ENCODE measurements at regions not wholly inside any gene's neighbourhood (a gene's known extent, or its start where the extent isn't known, plus 50 kb on each side); places are given as distances from the start of the nearest gene placed in this dataset.
"Not testable (repeated sequence)": the region's sequence is repeated elsewhere in the genome, so short reads cannot be mapped to it uniquely, and the experiment has no call there.

DNA sequence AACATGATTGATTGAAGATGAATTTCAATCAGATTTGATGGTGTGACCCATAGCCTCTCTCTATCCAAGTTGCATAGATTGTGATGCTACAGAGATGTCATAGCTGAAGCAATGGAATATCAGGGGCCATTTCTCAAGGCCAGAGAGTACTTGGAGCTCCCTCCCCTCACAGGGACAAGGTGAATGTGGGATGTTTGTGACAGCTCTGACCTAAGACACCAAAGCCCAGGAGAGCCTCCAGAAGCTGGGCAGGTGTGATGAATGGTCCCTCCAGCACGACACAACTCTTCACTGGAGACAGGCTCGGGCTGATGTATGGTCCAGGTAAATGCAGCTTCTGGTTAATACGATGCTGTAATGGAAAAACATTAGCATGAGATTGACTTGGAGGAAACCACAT, 101.0 kb upstream of the ZC3H12A start:
- Histone ChIP-seq H3K36me3 (replicated peaks) (no peaks in the 10 kb centered on the region), H3K27ac (no peak overlapping the region), H3K4me3 (ENCODE audit: low read depth, low read length) (no peak overlapping the region), H3K27me3 (replicated peaks) (no peaks in the 10 kb centered on the region)
- no peak for DNase-seq
- in situ Hi-C loops (cut with HindIII; ENCODE audit: low pct_ligation_motif_present, low sequenced_read_pairs), result no loop called here
- no peak for TF ChIP-seq CTCF (IDR thresholded peaks at IDR 0.05; ENCODE audit: low read depth, low read length, missing control alignments)

DNA sequence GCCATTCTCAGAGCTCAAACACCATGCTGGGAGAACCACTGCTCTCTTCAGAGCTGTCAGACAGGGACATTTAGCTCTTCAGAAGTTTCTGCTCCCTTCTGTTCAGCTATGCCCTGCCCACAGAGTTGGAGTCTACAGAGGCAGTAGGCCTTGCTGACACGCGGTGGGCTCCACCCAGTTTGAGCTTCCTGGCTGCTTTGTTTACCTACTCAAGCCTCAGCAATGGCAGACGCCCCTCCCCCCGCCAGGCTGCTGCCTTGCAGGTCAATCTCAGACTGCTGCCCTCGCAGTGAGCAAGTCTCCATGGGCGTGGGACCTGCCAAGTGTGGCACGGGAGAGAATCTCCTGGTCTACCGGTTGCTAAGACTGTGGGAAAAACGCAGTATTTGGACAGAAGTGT, 93.8 kb upstream of the ZC3H12A start:
- H3K4me3 ChIP-seq (ENCODE audit: low read depth, low read length); H3K36me3 ChIP-seq (replicated peaks); H3K27me3 ChIP-seq (replicated peaks); DNase-seq; in situ Hi-C loops (cut with HindIII; ENCODE audit: low pct_ligation_motif_present, low sequenced_read_pairs); H3K27ac ChIP-seq: not testable (repeated sequence)

DNA sequence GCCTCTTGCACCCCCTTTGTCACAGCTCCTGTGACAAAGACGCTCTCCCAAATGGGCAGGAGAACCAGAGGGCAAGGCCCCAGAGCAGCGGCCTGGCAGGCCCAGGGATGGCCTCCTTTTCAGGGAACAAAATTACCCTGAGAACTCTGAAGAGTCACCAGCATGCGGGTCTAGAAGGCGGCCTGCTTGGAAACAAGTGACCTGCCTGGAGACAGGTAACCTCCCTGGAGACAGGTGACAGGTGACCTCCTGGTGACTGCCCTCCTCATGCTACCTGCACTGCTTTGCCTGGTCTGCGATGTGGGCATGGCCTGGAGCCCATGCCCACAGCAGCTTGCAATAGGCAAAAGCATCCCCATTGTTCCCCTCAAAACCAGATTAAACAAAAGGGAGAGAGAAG, 86.5 kb upstream of the ZC3H12A start:
- Histone ChIP-seq H3K27ac (no peak overlapping the region), H3K4me3 (ENCODE audit: low read depth, low read length) (no peak overlapping the region)
- in situ Hi-C loops (cut with HindIII; ENCODE audit: low pct_ligation_motif_present, low sequenced_read_pairs), result no loop called here

GRCh38 chr1:37389327-37389726, 85.1 kb upstream of the ZC3H12A start:
- Histone ChIP-seq H3K4me3 (ENCODE audit: low read depth, low read length) (no peak overlapping the region), H3K27ac (no peak overlapping the region), H3K36me3 (replicated peaks) (no peaks in the 10 kb centered on the region), H3K27me3 (replicated peaks) (no peaks in the 10 kb centered on the region)
- no peak for DNase-seq
- TF ChIP-seq CTCF (IDR thresholded peaks at IDR 0.05; ENCODE audit: low read depth, low read length, missing control alignments), result no peak
- in situ Hi-C loops (cut with HindIII; ENCODE audit: low pct_ligation_motif_present, low sequenced_read_pairs), result no loop called here

More for the DNA sequence above, 86.5 kb upstream of the ZC3H12A start:
- no peaks in the 10 kb centered on the region for H3K27me3 ChIP-seq (replicated peaks)
- TF ChIP-seq CTCF (IDR thresholded peaks at IDR 0.05; ENCODE audit: low read depth, low read length, missing control alignments), result no peak
- H3K36me3 ChIP-seq (replicated peaks), result no peaks in the 10 kb centered on the region
- no peak for DNase-seq

GRCh38 chr1:37391211-37392011, 83.0 kb upstream of the ZC3H12A start:
- in situ Hi-C loops (cut with HindIII; ENCODE audit: low pct_ligation_motif_present, low sequenced_read_pairs), result no loop called here
- no peak for DNase-seq
- Histone ChIP-seq H3K27me3 (replicated peaks) (no peaks in the 10 kb centered on the region), H3K4me3 (ENCODE audit: low read depth, low read length) (no peak overlapping the region), H3K27ac (no peak overlapping the region), H3K36me3 (replicated peaks) (no peaks in the 10 kb centered on the region)
- TF ChIP-seq CTCF (IDR thresholded peaks at IDR 0.05; ENCODE audit: low read depth, low read length, missing control alignments), result peak; percentile 28

GRCh38 chr1:37392051-37392450, 82.3 kb upstream of the ZC3H12A start:
- TF ChIP-seq CTCF (IDR thresholded peaks at IDR 0.05; ENCODE audit: low read depth, low read length, missing control alignments), result no peak
- H3K27ac ChIP-seq, result no peak overlapping the region
- H3K27me3 ChIP-seq (replicated peaks), result no peaks in the 10 kb centered on the region
- no peaks in the 10 kb centered on the region for H3K36me3 ChIP-seq (replicated peaks)
- H3K4me3 ChIP-seq (ENCODE audit: low read depth, low read length), result no peak overlapping the region
- in situ Hi-C loops (cut with HindIII; ENCODE audit: low pct_ligation_motif_present, low sequenced_read_pairs), result no loop called here
- no peak for DNase-seq

Data from brain microvascular endothelial cell (primary cell).